ENCODE measurements at regions not wholly inside any gene's neighbourhood (a gene's known extent, or its start where the extent isn't known, plus 50 kb on each side); places are given as distances from the start of the nearest gene placed in this dataset.

DNA sequence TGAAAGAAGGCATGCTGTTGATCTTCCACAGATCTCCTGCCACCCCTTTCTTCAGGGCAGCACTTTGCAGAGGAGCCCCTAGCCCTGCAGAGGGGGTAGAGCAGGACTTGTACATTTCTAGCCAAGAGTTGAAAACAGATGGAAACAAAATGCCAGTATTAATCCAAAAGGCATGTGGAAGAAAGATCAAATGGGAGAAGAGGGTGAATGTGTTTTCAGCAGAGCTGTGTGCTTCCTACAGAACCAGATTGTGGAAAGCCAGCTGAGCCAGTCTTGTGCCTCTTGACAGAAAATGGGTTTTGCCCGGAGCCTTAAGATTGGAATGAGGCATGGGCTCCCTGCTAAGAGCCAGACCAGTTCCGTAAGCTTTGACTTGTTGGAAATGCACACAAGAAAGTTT lies 105.2 kb upstream of the TSPAN2 start:
- H4K5ac ChIP-seq (ENCODE audit: insufficient read length, low read depth, low read length) = no peak overlapping the region
- H2AK5ac ChIP-seq (ENCODE audit: low read depth, low read length) = no peak overlapping the region
- H3K79me2 ChIP-seq (ENCODE audit: control insufficient read depth in 1 of 2, insufficient read depth in 2 of 2, low read length in 2 of 2) = no peaks in the 10 kb centered on the region
- no peak overlapping the region for H2BK15ac ChIP-seq (ENCODE audit: low read length)
- H3K27ac ChIP-seq (ENCODE audit: low read depth, low read length) = no peak overlapping the region
- H3K9me3 ChIP-seq (ENCODE audit: insufficient read depth in 2 of 2, low read depth in 1 of 2, low read length in 1 of 2) = no peaks in the 10 kb centered on the region
- H2BK5ac ChIP-seq (ENCODE audit: low read depth, low read length) = no peak overlapping the region
- H3K23ac ChIP-seq (ENCODE audit: insufficient read length) = no peak overlapping the region
- no peak overlapping the region for H4K8ac ChIP-seq (ENCODE audit: extremely low read depth, insufficient read depth, low read length)
- no peak overlapping the region for H3K4ac ChIP-seq (replicated peaks; ENCODE audit: insufficient read length, low read depth, low read length)
- POLR2A ChIA-PET (ENCODE audit: partially characterized antibody) = no interaction called here
- no peaks in the 10 kb centered on the region for H3K79me1 ChIP-seq (ENCODE audit: low read depth, low read length)
- H3K4me2 ChIP-seq (ENCODE audit: insufficient read depth in 1 of 2, low read depth in 2 of 2, low read length in 2 of 2) = no peak overlapping the region
- H3K9ac ChIP-seq (replicated peaks in 1 of 4; ENCODE audit: extremely low read depth in 1 of 4, low read depth in 3 of 4, low read length in 3 of 4) = no peak overlapping the region
- no peak for FAIRE-seq
- no peaks in the 10 kb centered on the region for H4K20me1 ChIP-seq (replicated peaks in 1 of 2; ENCODE audit: control insufficient read depth in 1 of 2, insufficient read depth in 2 of 2, low read length in 2 of 2)
- H3K18ac ChIP-seq (ENCODE audit: extremely low read depth, low read length) = no peak overlapping the region
- 69% methylated on average over 2 of the region's 2 CpGs; no CpG with 5 or more reads in 1 of the 2 experiments for WGBS, 2 experiments (ENCODE audit: extremely low coverage in 1 of 2, insufficient coverage in 1 of 2, insufficient read length in 1 of 2, insufficient replicate concordance in 2 of 2, low coverage in 1 of 2, low lambda C conversion rate in 2 of 2, missing lambda C conversion rate in 1 of 2)
- CTCF ChIA-PET (ENCODE audit: partially characterized antibody) = interaction anchor here (1.1 to 1.4 kb wide), 2 partner anchors 11 to 72 kb away, joined by 3 to 5 read pairs; no protein-coding TSS in a partner anchor
- H3K27me3 ChIP-seq (replicated peaks in 1 of 4; ENCODE audit: control insufficient read depth in 3 of 4, extremely low read depth in 1 of 4, insufficient read depth in 3 of 4, low read length in 3 of 4) = no peaks in the 10 kb centered on the region
- no peak for DNase-seq (ENCODE audit: low read depth in 1 of 2, low spot score in 2 of 2)
- H3K23me2 ChIP-seq (ENCODE audit: low read depth, low read length) = no peaks in the 10 kb centered on the region
- no peak overlapping the region for H2BK120ac ChIP-seq (replicated peaks; ENCODE audit: low read depth, low read length)
- H4K91ac ChIP-seq (replicated peaks; ENCODE audit: insufficient read length, low read length) = no peak overlapping the region
- H2AFZ ChIP-seq (ENCODE audit: low read length) = no peak overlapping the region
- no peaks in the 10 kb centered on the region; a peak in 1 of 7 replicates for H3K4me1 ChIP-seq (replicated peaks in 1 of 4; ENCODE audit: control insufficient read depth in 3 of 4, insufficient read depth in 4 of 4, low read length in 3 of 4)
- H3K4me3 ChIP-seq (ENCODE audit: extremely low read depth in 1 of 4, insufficient read depth in 2 of 4, low read depth in 3 of 4, low read length in 4 of 4) = no peak overlapping the region
- no peak overlapping the region for H3K56ac ChIP-seq (replicated peaks; ENCODE audit: insufficient read length, low read depth, low read length)
- no peak overlapping the region for H2BK12ac ChIP-seq (ENCODE audit: low read depth, low read length)
- H3K14ac ChIP-seq (ENCODE audit: insufficient read length) = no peak overlapping the region
- H3K36me3 ChIP-seq (ENCODE audit: control insufficient read depth in 2 of 4, insufficient read depth in 4 of 4, low read length in 3 of 4) = no peaks in the 10 kb centered on the region
- H2BK20ac ChIP-seq (ENCODE audit: low read length) = no peak overlapping the region
- TF ChIP-seq HDAC6 (IDR thresholded peaks at IDR 0.05; ENCODE audit: low read depth, low read length) (no peak), RNF2 (IDR thresholded peaks at IDR 0.05; ENCODE audit: borderline replicate concordance, low read depth, low read length, missing control alignments, poor library complexity, severe bottlenecking) (no peak), POLR2AphosphoS5 (IDR thresholded peaks at IDR 0.05; ENCODE audit: low read depth, low read length) (no peak), CEBPB (IDR thresholded peaks at IDR 0.05; ENCODE audit: low read depth, low read length) (no peak), TAF7 (optimal IDR thresholded peaks at IDR 0.05; ENCODE audit: borderline replicate concordance, low read depth, low read length) (no peak), PHF8 (conservative IDR thresholded peaks at IDR 0.05; ENCODE audit: low read depth, low read length) (no peak), MAFK (IDR thresholded peaks at IDR 0.05; ENCODE audit: low read depth, low read length) (no peak), TCF12 (IDR thresholded peaks at IDR 0.05; ENCODE audit: low read depth, low read length) (no peak), EZH2 (IDR thresholded peaks at IDR 0.05; ENCODE audit: low read depth, low read length, severe bottlenecking) (no peak), RBBP5 (IDR thresholded peaks at IDR 0.05; ENCODE audit: borderline replicate concordance, low read depth, low read length) (no peak), BACH1 (IDR thresholded peaks at IDR 0.05; ENCODE audit: low read length) (no peak), KDM1A (IDR thresholded peaks at IDR 0.05; ENCODE audit: borderline replicate concordance, low read length) (no peak), TEAD4 (IDR thresholded peaks at IDR 0.05; ENCODE audit: low read depth, low read length) (no peak), SP2 (IDR thresholded peaks at IDR 0.05; ENCODE audit: low read length) (no peak), SP4 (IDR thresholded peaks at IDR 0.05; ENCODE audit: low read length) (no peak)

Data from H1 (cell line).